Spleen (tissue), 11 donors: ENCODE measurements at regions not wholly inside any gene's neighbourhood (a gene's known extent, or its start where the extent isn't known, plus 50 kb on each side); places are given as distances from the start of the nearest gene placed in this dataset.

Source experiments
- DNase-seq: peaks from one replicate; pipeline ENCODE4 v3.0.0-alpha.2; 2020
- H3K27ac ChIP-seq, 8 donors: fragments of 200-600 bp; sonication (generic) in 7 of 8; 1 replicate in 4 of 8; 2 replicates in 4 of 8; pipeline versions ENCODE4 v1.5.0 to v1.8.0; 2016 to 2021; ENCODE audit warnings: inconsistent platforms in 4 of 8, mild to moderate bottlenecking in 4 of 8, moderate library complexity in 1 of 8
- H3K27me3 ChIP-seq, 7 donors: fragments of 200-600 bp; sonication (generic) in 6 of 7; replicated peaks in 1 of 7; 1 replicate in 4 of 7; 2 replicates in 3 of 7; pipeline versions ENCODE4 v1.5.0 to v1.8.0; 2016 to 2021; ENCODE audit warnings: inconsistent platforms in 3 of 7, mild to moderate bottlenecking in 1 of 7
- H3K36me3 ChIP-seq, 6 donors: fragments of 200-600 bp; sonication (generic) in 5 of 6; 1 replicate in 4 of 6; 2 replicates in 2 of 6; pipeline versions ENCODE4 v1.5.0 to v1.8.0; 2016 to 2021; ENCODE audit warnings: inconsistent platforms in 2 of 6
- H3K4me1 ChIP-seq, 6 donors: fragments of 200-600 bp; sonication (generic) in 5 of 6; 1 replicate in 3 of 6; 2 replicates in 3 of 6; pipeline versions ENCODE4 v1.5.0 to v1.8.0; 2016 to 2021; ENCODE audit warnings: inconsistent platforms in 3 of 6
- H3K4me3 ChIP-seq, 8 donors: fragments of 200-600 bp; sonication (generic) in 7 of 8; 1 replicate in 4 of 8; 2 replicates in 4 of 8; pipeline versions ENCODE4 v1.5.0 to v1.8.0; 2016 to 2021; ENCODE audit warnings: inconsistent platforms in 4 of 8, mild to moderate bottlenecking in 4 of 8, moderate library complexity in 2 of 8
- H3K9me3 ChIP-seq, 8 donors: fragments of 200-600 bp; sonication (generic) in 7 of 8; 1 replicate in 4 of 8; 2 replicates in 4 of 8; pipeline versions ENCODE4 v1.5.0 to v1.8.0; 2016 to 2021; ENCODE audit warnings: inconsistent platforms in 4 of 8
- CTCF ChIP-seq, 11 experiments: fragments of 200-600 bp in 7 of 11; fragments of 450-650 bp in 4 of 11; sonication (generic) in 4 of 11; IDR thresholded peaks in 8 of 11; conservative IDR thresholded peaks in 3 of 11; 1 replicate in 7 of 11; 2 replicates in 4 of 11; pipeline versions ENCODE4 v1.4.0 to v1.8.0; 2016 to 2021; ENCODE audit warnings: antibody characterized with exemption in 11 of 11, inconsistent platforms in 4 of 11, mild to moderate bottlenecking in 1 of 11
- POLR2A ChIP-seq, 3 donors: fragments of 450-650 bp; IDR thresholded peaks; one replicate each; pipeline ENCODE4 v1.5.1; 2017; ENCODE audit warnings: antibody characterized with exemption in 3 of 3, mild to moderate bottlenecking in 1 of 3
- POLR2AphosphoS5 ChIP-seq, 3 donors: sonication (generic); formaldehyde crosslinking; IDR thresholded peaks; one replicate each; pipeline ENCODE4 v1.5.1; 2017; ENCODE audit warnings: antibody characterized with exemption in 3 of 3
- WGBS, 5 donors: extraction: QIAGEN DNeasy Blood & Tissue Kit in 3 of 5; methylation state at CpG; one replicate each; pipeline versions ENCODE4 v1.1.5 to v1.1.7; 2013 to 2018; 5-methylcytosine and 5-hydroxymethylcytosine counted together
- intact Hi-C: fragments of 100-400 bp; cut with DNase I; formaldehyde crosslinking; loops from one replicate; pipeline ENCODE4 v1.15.0; 2023; ENCODE audit warnings: low total_unique reads
- donor health status: healthy with polysubstance abuse.
- donor health status: DM: no; HTN: no; CAD: no; lungs with moderate emphysema.
- donor health status: DM: no; HTN: no; CAD: no.
- donor health status: Bipolar disorder and iron deficiency.
- donor health status: healthy.
- donor health status: DM: no; HTN: no; CAD: no.
- donor health status: DM: yes; HTN: yes; CAD: no.

- DNase-seq = no peak
- H3K9me3 ChIP-seq = no peaks in the 10 kb centered on the region
- H3K36me3 ChIP-seq = no peaks in the 10 kb centered on the region
- no peaks in the 10 kb centered on the region for H3K27me3 ChIP-seq
- TF ChIP-seq CTCF (IDR thresholded peaks at IDR 0.05 in 8 of 11, conservative IDR thresholded peaks at IDR 0.05 in 3 of 11) (no peak), POLR2AphosphoS5 (IDR thresholded peaks at IDR 0.05) (no peak), POLR2A (IDR thresholded peaks at IDR 0.05) (no peak)
- H3K4me1 ChIP-seq = peaks cover 0 to 5% (median 0%) of the 10 kb centered on the region in 6 donors
- no peak overlapping the region for H3K27ac ChIP-seq
- 67 to 86% (median 76%) methylated on average over 3 of the region's 3 CpGs for WGBS, 5 donors
- intact Hi-C loops = no loop called here
- H3K4me3 ChIP-seq = no peak overlapping the region
Observed at GRCh38 chr18:22613788-22614187, 196.1 kb upstream of the CTAGE1 start.

GRCh38 chr18:22623513-22623912 is 205.8 kb upstream of the CTAGE1 start:
- H3K4me3 ChIP-seq = no peak overlapping the region
- peaks cover 0 to 6% (median 0%) of the 10 kb centered on the region in 8 donors for H3K9me3 ChIP-seq
- DNase-seq = no peak
- intact Hi-C loops = no loop called here
- H3K4me1 ChIP-seq = no peaks in the 10 kb centered on the region
- H3K36me3 ChIP-seq = no peaks in the 10 kb centered on the region
- no peaks in the 10 kb centered on the region for H3K27me3 ChIP-seq
- WGBS, 5 donors = 90 to 95% (median 92%) methylated on average over 5 of the region's 5 CpGs
- H3K27ac ChIP-seq = no peak overlapping the region
- TF ChIP-seq POLR2A (IDR thresholded peaks at IDR 0.05) (no peak), CTCF (IDR thresholded peaks at IDR 0.05 in 8 of 11, conservative IDR thresholded peaks at IDR 0.05 in 3 of 11) (no peak), POLR2AphosphoS5 (IDR thresholded peaks at IDR 0.05) (no peak)

GRCh38 chr18:22624176-22624575 is 206.5 kb upstream of the CTAGE1 start:
- intact Hi-C loops = no loop called here
- H3K4me1 ChIP-seq = no peaks in the 10 kb centered on the region
- no peak for TF ChIP-seq POLR2AphosphoS5 (IDR thresholded peaks at IDR 0.05)
- DNase-seq = no peak
- H3K27ac ChIP-seq = no peak overlapping the region
- no peak overlapping the region for H3K4me3 ChIP-seq
- no peaks in the 10 kb centered on the region for H3K36me3 ChIP-seq
- no peaks in the 10 kb centered on the region for H3K27me3 ChIP-seq
- peaks cover 0 to 6% (median 0%) of the 10 kb centered on the region in 8 donors for H3K9me3 ChIP-seq
- WGBS, 5 donors = 93 to 99% (median 97%) methylated on average over 2 of the region's 2 CpGs

GRCh38 chr18:22625406-22625805 is 207.7 kb upstream of the CTAGE1 start:
- H3K27me3 ChIP-seq = no peaks in the 10 kb centered on the region
- 63 to 72% (median 65%) methylated on average over 2 of the region's 2 CpGs for WGBS, 5 donors
- DNase-seq = no peak
- H3K4me3 ChIP-seq = no peak overlapping the region
- intact Hi-C loops = no loop called here
- no peaks in the 10 kb centered on the region for H3K36me3 ChIP-seq
- no peak overlapping the region for H3K27ac ChIP-seq
- H3K4me1 ChIP-seq = no peaks in the 10 kb centered on the region
- H3K9me3 ChIP-seq = peaks cover 0 to 6% (median 0%) of the 10 kb centered on the region in 8 donors
- TF ChIP-seq POLR2AphosphoS5 (IDR thresholded peaks at IDR 0.05) (no peak), CTCF (IDR thresholded peaks at IDR 0.05 in 8 of 11, conservative IDR thresholded peaks at IDR 0.05 in 3 of 11) (no peak), POLR2A (IDR thresholded peaks at IDR 0.05) (no peak)

GRCh38 chr18:22626771-22627170 is 209.1 kb upstream of the CTAGE1 start:
- Histone ChIP-seq H3K4me3 (no peak overlapping the region), H3K27ac (no peak overlapping the region), H3K27me3 (no peaks in the 10 kb centered on the region), H3K9me3 (peaks cover 0 to 1% (median 0%) of the 10 kb centered on the region in 8 donors), H3K36me3 (no peaks in the 10 kb centered on the region), H3K4me1 (no peaks in the 10 kb centered on the region)
- intact Hi-C loops = no loop called here
- TF ChIP-seq POLR2AphosphoS5 (IDR thresholded peaks at IDR 0.05) (no peak), POLR2A (IDR thresholded peaks at IDR 0.05) (no peak), CTCF (IDR thresholded peaks at IDR 0.05 in 8 of 11, conservative IDR thresholded peaks at IDR 0.05 in 3 of 11) (no peak)
- no peak for DNase-seq
- WGBS, 5 donors = 75 to 88% (median 81%) methylated on average over 3 of the region's 3 CpGs
